Fibroblast of upper back skin (primary cell): ENCODE measurements at regions not wholly inside any gene's neighbourhood (a gene's known extent, or its start where the extent isn't known, plus 50 kb on each side); places are given as distances from the start of the nearest gene placed in this dataset.
"Not testable (repeated sequence)": the region's sequence is repeated elsewhere in the genome, so short reads cannot be mapped to it uniquely, and the experiment has no call there.

Experiments used
- DNase-seq: peaks from one replicate; pipeline ENCODE4 v3.0.0-alpha.2; 2013

DNA sequence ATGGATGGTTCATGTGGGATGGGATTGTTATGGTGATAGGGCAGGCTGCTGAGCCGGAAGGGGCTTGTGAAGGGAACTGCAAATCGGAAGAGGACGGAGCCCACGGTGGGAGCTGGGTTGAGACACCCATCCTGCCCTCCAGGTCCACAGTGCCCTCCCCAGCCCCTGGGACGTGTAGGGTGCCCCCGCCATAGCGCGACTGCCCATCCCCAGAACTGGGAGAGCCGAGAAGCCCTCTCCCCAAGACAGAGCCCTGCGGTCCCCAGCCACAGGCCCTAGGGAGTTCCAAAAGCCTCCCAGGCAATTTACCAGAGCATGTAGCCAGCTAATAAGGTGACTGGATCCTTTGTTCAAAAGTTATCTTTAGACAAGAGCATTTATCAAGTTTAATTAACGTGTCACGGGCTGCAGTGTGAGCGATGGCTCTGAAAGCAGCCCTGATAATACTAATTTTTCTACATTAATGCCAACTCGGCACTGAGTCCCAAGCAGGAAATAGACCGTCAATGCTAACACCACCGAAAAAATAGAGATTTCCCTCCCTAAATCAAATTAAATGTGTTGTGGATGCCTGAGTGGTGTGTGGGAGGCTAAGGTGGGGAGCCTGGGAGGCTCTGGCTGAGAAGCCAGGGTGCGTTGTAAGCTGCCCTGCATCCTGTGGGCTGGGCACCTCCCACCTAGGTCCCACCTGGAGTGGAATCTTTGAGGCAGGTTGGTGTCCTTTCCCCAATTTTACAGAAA is 76.8 kb upstream of the RTL6 start:
- no peak for DNase-seq

GRCh38 chr22:44574057-44574639 is 76.1 kb upstream of the RTL6 start:
- peak; percentile 30 for DNase-seq

DNA sequence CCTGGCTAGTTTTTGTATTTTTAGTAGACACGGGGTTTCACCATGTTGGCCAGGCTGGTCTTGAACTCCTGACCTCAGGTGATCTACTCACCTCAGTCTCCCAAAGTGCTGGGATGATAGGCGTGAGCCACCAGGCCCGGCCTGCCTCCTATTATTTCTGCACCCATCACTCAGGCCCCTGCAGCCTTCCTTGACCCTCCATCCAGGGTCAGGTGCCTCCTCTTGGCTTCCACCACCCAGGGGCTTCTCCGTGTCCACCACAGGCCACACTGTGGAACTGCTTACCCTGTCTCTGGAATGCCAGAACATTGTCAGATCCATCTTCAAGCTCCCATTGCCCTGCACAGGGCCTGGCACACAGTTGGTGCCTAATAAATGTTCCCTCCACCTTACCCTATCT is 75.4 kb upstream of the RTL6 start:
- no peak for DNase-seq

DNA sequence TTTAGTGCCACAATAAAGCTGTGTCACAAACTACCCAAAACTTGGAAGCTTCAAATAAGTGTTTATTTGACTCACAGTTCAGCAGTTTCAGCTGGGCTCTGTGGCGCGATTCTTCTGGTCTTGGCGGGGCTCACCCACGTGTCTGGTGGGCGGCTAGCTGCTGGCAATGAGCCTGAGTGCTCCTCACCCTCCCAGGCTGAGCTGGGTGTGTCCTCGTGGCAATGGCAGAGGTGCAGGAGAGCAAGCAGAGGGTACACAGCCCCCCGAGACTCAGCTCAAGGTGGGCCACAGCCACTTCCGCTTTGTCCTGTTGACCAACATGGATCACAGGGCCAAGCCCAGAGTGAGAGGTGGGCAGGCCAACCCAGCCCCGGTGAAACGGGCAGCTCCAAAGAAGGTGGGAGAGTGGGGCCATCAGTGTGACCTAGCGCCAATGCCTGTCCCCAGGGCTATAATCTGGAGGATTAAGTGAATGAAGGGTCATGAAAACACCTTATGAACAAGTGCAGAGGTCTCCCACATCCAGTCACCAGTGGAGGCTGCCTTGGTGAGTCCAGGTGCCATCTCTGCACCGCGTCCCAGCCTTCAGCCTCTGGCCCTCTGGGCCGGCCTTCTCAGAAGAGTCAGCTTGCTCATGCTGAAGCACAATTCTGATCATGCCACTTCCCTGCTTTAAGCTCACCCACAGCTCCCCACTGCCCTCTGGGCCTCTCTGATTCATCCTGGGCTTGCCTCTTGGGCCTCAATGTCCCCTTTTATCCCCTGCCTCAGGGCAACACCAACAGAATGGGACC is 74.6 kb upstream of the RTL6 start:
- DNase-seq, result no peak

DNA sequence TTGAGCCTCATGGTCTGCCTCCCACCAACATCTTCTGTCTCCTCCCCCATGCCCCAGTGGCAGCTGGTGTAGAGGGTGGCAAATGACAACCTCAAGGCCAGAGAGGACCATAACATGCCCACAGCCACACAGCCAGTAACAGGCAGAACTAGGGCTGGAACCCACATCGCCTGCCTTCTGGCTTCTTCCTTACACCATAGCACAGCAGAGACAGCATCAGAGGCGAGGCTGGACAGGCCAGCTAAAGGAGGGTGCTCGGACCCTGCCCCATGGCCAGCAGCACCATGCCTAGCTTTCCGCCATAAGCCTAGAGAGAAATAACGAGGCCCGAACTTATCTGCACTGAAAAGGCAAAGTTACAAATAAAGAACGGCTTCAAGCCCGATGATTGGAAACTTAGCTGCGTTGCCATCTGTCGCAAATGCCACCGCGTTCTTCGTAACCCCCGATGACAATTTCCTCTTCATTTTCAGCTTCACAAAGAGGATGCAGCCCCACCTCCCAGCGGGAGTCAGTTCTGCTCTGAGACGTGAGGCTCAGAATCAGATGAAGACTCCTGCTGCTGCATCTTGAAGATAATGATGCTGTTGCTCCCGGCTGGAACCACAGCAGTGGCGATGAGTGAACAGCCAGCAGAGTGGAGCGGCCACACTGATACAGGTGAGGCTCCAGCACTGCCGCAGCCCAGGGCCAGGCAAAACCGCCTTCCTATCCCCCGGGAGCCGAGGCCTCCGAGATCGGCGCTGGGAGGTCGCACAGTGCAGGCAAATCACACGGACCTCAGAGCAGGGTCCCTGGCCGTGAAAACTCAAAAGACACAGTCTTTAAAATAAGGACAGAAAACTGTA is 73.8 kb upstream of the RTL6 start:
- DNase-seq, result no peak

DNA sequence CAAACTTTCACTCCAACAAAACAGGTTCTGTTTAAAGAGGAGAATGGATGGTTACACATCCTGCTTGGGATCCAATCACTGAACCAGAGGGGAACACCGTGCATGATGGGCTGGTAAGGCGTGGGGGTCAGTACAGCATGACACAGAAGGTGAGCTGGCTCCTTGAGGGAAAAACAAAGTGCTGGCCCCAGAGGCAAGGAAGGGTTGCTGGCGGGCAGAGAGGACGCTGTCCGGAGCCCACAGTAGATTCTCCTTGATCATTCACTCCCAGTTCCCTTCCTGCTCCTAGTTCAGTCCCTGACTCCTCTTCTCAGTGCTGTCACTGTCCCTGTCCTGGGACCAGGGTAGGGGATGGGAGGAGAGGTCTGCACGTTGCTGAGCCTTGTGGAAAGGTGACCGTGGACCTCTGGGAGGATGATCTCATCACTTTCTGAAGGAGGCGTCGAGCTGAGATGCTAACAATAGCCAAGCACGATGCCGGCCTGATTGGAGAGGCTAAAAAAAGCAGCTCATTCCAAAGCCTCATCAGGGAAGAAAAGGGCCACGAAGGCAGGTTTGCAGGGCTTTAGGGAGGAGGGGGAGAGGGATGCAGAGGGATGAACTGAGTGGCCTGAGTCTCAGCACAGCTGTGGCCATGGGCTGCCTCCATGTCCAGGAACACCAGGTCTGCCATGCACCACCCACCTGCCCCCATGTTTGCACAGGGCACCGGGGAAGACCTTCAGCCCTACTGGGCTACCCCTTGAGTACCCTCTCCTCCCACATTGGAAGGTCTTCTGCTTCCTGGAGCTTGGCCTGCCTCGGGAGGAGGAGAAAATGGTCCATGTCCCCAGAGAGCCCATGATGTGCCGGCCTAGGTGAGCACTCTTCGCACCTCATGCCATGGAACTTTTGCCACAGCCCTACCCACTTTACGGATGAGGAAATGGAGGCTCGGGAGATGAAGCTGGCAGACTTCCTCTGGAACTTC is 72.7 kb upstream of the RTL6 start:
- no peak for DNase-seq

GRCh38 chr22:44569561-44569991 is 71.5 kb upstream of the RTL6 start:
- DNase-seq, result no peak

DNA sequence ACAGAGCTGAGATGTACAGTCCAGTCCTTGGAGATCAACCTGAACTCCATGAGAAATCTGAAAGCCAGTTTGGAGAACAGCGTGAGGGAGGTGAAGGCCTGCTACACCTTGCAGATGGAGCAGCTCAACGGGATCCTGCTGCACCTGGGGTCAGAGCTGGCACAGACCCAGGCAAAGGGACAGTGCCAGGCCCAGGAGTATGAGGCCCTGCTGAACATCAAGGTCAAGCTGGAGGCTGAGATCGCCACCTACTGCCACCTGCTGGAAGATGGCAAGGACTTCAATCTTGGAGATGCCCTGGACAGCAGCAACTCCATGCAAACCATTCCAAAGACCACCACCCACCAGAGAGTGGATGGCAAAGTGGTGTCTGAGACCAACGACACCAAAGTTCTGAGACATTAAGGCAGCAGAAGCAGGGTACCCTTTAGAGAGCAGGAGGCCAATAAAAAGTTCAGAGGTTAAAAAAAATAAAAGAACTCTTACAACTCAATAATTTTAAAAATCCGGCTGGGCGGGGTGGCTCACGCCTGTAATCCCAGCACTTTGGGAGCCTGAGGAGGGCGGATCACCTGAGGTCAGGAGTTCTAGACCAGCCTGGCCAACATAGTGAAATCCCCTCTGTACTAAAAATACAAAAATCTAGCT is 69.9 kb upstream of the RTL6 start:
- DNase-seq, result peak; percentile 53

- not testable (repeated sequence) for DNase-seq
Measured at GRCh38 chr22:44567378-44567841, 69.4 kb upstream of the RTL6 start.

DNA sequence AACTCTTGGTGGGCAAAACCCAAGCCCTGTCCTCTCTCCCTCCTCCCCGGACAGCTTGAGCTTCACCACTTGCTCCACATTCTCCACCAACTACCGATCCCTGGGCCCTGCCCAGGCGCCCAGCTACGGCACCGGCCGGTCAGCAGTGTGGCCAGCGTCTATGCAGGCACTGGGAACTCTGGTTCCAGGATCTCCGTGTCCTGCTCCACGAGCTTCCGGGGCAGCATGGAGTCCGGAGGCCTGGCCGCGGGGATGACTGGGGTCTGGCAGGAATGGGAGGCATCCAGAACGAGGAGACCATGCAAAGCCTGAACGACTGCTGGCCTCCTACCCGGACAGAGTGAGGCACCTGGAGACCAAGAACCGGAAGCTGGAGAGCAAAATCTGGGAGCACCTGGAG is 68.9 kb upstream of the RTL6 start:
- DNase-seq, result no peak

DNA sequence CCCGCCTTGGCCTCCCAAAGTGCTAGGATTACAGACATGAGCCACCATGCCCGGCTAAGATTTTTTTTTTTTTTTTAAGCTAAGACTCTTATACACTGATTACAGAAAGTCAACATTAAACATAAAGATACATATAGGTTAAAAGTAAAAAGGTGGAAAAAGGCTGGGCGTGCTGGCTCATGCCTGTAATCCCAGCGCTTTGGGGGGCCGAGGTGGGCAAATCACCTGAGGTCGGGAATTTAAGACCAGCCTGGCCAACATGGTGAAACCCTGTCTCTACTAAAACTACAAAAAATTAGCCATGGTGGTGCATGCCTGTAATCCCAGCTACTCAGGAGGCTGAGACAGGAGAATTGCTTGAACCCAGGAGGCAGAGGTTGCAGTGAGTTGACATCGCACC is 64.6 kb upstream of the RTL6 start:
- DNase-seq, result not testable (repeated sequence)

- no peak for DNase-seq
Measured at GRCh38 chr22:44561139-44561840, 63.3 kb upstream of the RTL6 start.

DNA sequence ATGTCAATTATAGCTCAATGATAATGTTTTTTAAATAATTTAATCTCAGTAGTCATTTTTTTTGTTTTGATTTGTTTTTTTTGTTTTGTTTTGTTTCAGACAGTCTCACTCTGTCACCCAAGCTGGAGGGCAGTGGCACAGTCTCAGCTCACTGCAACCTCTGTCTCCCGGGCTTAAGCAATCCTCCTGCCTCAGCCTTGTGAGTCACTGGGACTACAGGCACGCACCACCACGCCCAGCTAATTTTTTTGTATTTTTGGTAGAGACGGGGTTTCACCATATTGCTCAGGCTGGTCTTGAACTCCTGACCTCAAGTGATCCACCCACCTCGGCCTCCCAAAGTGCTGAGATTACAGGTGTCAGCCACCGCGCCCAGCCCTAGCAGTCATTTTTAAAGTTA is 60.6 kb upstream of the RTL6 start:
- DNase-seq, result not testable (repeated sequence)

DNA sequence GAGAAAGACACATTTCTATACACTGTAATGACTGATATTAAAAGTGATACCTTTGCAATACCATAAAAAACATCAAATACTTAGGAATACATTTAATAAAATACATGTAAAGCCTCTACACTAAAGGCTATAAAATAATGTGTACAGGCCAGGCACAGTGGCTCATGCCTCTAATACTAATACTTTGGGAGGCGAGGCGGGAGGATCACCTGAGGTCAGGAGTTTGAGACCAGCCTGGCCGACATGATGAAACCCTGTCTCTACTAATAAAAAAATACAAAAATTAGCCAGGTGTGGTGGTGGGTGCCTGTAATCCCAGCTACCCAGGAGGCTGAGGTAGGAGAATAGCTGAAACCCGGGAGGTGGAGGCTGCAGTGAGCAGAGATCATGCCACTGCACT is 59.8 kb upstream of the RTL6 start:
- not testable (repeated sequence) for DNase-seq

DNA sequence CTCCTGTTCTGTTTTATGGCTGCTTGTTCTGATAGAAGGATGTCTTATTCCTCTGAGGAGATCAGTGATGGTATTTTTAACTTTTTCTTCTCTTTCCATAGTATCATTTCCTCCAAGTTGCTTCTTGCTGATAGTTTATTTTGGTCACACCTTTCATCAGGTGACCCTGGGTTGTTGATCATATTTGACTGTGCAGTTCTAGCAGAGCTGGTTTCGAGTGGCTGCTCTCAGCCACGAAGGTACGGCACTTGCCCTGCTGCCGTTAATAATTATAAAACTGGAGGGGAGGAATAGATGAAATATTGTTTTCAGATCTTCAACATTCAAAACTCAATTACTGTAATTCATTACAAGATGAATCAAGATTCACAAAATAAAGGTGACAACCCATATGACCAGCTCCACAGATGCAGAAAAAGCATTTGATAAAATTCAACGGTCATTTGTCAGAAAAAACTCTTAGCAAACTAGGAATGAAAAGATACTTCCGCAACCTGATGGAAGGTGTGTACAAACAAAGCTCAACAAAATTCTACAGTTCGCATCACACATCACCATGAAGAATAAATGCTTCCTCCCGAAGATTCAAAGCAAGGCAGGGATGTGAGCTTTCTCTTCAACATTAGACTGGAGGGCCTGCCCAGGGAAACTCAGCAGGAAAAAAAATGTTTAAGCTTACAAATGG is 59.2 kb upstream of the RTL6 start:
- DNase-seq, result no peak

DNA sequence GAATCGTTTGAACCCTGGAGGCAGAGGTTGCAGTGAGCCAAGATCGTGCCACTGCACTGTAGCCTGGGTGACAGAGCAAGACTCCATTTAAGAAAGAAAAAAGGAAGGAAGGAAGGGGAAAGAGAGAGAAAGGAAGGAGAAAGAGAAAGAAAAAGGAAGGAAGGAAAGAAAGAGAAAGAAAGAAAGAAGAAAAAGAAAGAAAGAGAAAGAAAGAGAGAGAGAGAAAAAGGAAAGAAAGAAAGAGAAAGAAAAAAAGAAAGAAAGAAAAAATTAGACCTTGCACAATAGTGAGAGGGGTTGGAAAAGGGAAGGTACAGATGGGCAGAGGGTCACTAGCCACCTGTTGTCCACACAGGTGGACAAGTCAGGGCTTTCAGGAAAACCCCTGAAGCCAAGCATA is 57.6 kb upstream of the RTL6 start:
- DNase-seq, result no peak

- no peak for DNase-seq
Measured at GRCh38 chr22:44555046-44555445, 57.0 kb upstream of the RTL6 start.

DNA sequence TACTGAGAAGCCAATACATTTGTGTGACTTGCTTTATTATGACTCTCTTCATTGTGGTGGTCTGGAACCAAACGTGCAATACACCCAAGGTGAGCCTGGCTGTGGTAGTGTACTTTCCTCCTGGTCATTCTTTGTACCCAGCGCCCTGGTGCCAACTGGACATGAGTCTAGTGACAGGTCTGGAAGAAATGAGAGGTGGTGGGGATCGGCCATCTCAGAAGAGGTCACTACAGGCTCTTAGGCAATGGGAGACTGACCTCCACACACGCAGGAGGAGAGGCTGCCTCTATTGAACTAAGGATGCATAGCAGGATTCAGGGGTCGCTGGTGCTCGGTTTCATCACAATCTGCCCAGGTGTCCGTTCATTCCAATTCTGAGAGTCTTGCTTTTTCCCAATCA is 56.4 kb upstream of the RTL6 start:
- DNase-seq, result no peak

GRCh38 chr22:44550711-44551491 is 52.9 kb upstream of the RTL6 start:
- peak; percentile 97 for DNase-seq
